ENCODE measurements at regions not wholly inside any gene's neighbourhood (a gene's known extent, or its start where the extent isn't known, plus 50 kb on each side); places are given as distances from the start of the nearest gene placed in this dataset.

DNA sequence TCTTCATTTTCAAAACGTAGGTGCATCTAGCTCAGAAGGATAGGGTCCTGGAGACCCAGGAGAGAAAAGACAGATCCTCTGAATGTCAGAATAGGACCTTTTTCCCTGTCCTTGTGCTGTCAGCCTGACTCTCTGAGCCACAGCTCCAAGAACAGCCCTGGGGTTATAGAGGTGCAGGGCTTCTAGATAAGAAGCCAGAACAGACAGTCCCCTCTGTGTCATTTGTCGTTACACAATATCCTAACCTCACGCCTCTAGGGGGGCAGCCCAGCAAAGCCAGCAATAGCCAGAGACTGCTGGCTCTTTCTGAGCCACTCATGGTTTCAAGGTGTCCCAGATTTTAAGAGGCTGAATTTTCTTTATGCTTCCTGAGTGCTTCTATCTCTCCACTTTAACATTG, 153.2 kb upstream of the THBS1 start:
- no peak overlapping the region for H3K4me3 ChIP-seq (ENCODE audit: low read depth, low read length)

DNA sequence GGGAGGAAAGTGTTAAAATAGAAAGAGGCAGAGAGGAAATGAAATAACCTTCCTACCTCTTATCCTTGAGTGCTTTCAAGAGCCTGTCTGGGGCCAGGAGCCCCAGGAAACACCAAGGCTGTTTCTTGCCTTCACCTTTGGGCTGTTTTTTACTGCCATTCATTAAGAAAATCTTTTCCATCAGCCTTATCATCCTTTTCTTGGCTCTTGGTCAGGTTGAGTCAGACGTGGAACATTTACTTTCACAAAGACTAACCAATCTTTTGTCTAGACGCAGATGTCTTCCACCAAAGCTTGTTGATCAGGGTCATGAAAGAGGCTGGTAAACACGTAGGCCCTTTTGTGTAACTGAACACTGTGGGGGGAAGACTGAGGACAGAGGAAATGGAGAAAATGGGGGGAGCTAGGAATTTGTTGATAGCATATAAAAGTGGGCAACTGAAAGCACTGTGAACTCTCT, 151.0 kb upstream of the THBS1 start:
- no peak overlapping the region for H3K4me3 ChIP-seq (ENCODE audit: low read depth, low read length)
- TF ChIP-seq, protein P1, sequence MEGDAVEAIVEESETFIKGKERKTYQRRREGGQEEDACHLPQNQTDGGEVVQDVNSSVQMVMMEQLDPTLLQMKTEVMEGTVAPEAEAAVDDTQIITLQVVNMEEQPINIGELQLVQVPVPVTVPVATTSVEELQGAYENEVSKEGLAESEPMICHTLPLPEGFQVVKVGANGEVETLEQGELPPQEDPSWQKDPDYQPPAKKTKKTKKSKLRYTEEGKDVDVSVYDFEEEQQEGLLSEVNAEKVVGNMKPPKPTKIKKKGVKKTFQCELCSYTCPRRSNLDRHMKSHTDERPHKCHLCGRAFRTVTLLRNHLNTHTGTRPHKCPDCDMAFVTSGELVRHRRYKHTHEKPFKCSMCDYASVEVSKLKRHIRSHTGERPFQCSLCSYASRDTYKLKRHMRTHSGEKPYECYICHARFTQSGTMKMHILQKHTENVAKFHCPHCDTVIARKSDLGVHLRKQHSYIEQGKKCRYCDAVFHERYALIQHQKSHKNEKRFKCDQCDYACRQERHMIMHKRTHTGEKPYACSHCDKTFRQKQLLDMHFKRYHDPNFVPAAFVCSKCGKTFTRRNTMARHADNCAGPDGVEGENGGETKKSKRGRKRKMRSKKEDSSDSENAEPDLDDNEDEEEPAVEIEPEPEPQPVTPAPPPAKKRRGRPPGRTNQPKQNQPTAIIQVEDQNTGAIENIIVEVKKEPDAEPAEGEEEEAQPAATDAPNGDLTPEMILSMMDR (IDR thresholded peaks at IDR 0.05; ENCODE audit: borderline replicate concordance, insufficient read depth, low read depth, low read length): no peak

More for the DNA sequence above, 153.2 kb upstream of the THBS1 start:
- TF ChIP-seq, protein P1 (IDR thresholded peaks at IDR 0.05; ENCODE audit: borderline replicate concordance, insufficient read depth, low read depth, low read length): no peak

- no peak overlapping the region for H3K4me3 ChIP-seq (ENCODE audit: low read depth, low read length)
- TF ChIP-seq, protein P1 (IDR thresholded peaks at IDR 0.05; ENCODE audit: borderline replicate concordance, insufficient read depth, low read depth, low read length): no peak
Observed at GRCh38 chr15:39430389-39430788, 150.5 kb upstream of the THBS1 start.

DNA sequence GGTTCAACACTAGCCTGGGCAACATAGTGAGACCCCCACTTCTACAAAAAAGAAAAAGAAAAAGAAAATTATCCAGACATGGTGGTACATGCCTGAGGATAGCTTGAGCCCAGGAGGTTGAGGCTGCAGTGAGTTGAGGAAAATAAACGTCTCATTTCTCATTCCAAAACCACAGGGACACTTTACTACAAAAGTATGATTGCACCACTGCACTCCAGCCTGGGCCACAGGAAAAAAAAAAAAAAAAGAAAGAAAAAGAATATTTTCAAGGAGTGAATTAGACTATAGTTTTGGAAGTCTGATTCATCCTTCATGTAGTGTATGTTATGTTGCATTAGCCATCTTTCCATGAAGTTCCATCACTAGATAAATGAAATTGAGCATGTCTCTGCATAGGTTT, 149.5 kb upstream of the THBS1 start:
- TF ChIP-seq, protein P1 (IDR thresholded peaks at IDR 0.05; ENCODE audit: borderline replicate concordance, insufficient read depth, low read depth, low read length): no peak
- no peak overlapping the region for H3K4me3 ChIP-seq (ENCODE audit: low read depth, low read length)

- TF ChIP-seq, protein P1 (IDR thresholded peaks at IDR 0.05; ENCODE audit: borderline replicate concordance, insufficient read depth, low read depth, low read length): no peak
- H3K4me3 ChIP-seq (ENCODE audit: low read depth, low read length): no peak overlapping the region
Observed at GRCh38 chr15:39432026-39432425, 148.9 kb upstream of the THBS1 start.

- TF ChIP-seq, protein P1 (IDR thresholded peaks at IDR 0.05; ENCODE audit: borderline replicate concordance, insufficient read depth, low read depth, low read length): no peak
- H3K4me3 ChIP-seq (ENCODE audit: low read depth, low read length): no peak overlapping the region
Observed at GRCh38 chr15:39432912-39433348, 147.9 kb upstream of the THBS1 start.

- TF ChIP-seq, protein P1 (IDR thresholded peaks at IDR 0.05; ENCODE audit: borderline replicate concordance, insufficient read depth, low read depth, low read length): no peak
- H3K4me3 ChIP-seq (ENCODE audit: low read depth, low read length): no peak overlapping the region
Observed at GRCh38 chr15:39433376-39433775, 147.5 kb upstream of the THBS1 start.

Data from GM12875 (cell line).